GM18520 (cell line): ENCODE measurements at regions not wholly inside any gene's neighbourhood (a gene's known extent, or its start where the extent isn't known, plus 50 kb on each side); places are given as distances from the start of the nearest gene placed in this dataset.
"Not testable (repeated sequence)": the region's sequence is repeated elsewhere in the genome, so short reads cannot be mapped to it uniquely, and the experiment has no call there.

Experiments used
- ATAC-seq: cut with Tn5 transposase; IDR thresholded peaks from one replicate; pipeline ENCODE4 v1.9.1; 2021; ENCODE audit not compliant: unreplicated experiment

DNA sequence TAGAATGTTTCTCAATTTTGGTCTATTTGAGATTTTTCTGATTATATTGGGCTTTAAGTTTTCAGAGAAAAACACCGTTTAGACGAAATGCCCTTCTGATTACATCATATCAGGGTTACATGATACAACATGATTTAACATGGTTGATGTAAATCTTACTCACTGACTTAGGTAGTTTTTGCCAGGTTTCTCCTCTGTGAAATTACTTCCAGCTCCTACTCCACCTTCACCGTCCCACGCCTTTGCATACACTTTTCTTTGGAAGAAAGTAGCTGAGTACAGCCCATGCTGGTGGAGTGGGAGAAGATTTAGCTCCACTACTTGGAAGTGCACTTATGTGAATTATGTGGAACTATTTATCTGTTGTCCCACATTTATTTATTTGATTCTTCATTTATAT, 433.2 kb upstream of the KLHL1 start:
- no peak for ATAC-seq

DNA sequence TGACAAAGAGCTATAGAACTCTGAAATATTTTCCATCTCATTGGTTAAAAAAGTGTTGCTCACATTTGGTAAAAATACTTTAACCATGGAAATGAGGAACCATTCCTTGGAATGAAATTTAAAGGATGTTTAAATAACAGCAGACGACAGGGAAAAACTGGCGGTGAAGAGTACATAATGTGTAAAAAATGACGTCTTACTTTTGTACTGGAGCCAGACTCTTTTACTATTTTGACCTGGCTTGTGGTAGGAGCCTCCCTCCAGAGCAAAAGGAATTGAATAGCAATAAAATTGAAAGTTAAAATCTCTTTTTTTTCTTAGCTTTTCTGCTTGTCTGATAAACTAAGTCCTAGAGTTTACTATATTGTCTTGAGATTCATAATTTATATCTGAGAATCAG, 426.2 kb upstream of the KLHL1 start:
- ATAC-seq: no peak

DNA sequence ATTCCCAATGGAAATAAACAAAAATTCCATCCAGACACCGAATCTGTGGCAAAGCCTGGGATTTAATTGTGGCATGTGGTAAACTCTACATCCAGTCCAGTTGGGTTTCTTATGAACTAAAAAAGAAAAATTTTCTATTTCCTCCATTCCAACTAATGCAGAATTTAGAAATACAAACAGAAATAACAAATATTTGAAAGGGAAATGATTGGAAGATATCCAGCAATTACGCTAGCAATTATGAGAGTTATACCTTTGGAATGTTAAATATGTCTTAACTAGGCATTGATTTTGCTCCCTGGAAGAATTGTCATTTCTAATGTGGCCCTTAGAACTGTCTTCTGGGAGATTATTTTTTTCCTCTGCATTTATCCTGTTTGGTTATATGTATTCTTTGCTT, 421.4 kb upstream of the KLHL1 start:
- ATAC-seq: no peak

DNA sequence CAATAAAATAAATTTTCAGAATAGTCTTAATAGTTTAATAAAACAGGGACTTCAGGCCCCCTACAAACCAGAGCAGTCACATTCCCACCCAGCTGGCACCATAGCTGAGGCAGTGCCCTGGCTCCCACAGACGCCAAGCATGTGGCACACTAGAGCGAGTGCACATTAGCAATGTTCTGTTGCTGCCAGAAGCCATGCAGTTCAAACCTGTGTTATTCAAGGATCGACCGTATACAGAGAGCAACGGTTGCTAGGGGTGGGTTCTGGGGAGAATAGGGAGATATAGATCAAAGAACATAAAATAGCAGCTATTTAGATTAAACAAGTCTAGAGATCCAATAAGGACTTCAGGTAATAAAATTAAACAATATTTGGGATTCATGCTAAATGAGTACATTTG, 419.3 kb upstream of the KLHL1 start:
- ATAC-seq: no peak

DNA sequence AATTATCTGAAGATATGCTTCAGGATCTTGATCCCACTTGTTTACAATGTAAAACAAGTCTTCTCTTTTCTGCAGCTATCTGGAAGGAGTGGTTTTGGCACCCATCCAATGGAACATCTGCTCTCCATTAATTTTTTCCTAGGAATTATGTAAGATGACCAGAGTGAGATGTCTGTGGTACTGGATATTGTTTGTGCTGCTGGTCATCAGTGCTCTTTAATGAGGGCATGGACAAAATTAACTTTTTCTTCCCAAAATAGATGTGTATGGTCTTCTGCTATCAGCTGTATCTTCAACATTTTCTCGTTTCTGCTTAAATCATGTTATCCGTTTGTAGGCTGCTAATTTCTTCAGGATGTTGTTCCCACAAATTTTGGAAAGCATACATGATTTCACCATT, 415.4 kb upstream of the KLHL1 start:
- no peak for ATAC-seq

DNA sequence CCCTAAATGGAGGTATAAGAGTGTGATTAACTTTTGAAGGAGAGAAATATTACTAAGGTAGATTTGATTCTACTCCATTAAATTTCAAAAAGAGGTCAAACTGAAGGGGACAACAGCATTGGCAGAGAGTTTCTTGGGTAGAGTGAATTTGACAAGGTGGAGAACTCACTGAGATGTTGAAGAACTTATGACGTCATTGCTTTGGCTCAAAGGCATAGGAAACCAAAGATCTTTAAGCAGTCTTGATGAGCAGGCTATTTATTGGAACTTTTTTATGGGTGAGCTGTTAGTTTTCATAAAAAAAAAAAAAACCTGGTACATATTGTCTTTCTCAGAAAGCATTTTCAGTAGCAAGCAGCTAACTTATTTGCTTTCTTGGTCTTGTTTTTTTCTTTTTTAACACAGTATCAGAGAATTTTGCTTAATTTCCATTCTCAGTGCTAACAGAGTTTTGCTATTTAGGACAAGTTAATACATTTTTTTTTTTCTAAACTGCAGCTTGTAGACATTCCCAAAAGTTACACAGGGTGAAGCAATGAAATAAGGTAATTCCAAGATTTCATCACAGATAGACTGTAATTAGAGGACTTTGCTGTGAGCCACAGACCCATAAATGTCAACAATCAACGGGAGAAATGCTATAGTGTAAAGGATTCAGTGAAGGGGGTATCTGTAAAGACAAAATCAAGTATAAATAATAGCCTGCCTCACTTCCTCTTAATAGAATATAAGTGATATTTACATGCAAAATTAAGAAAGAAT, 412.2 kb upstream of the KLHL1 start:
- ATAC-seq: no peak

DNA sequence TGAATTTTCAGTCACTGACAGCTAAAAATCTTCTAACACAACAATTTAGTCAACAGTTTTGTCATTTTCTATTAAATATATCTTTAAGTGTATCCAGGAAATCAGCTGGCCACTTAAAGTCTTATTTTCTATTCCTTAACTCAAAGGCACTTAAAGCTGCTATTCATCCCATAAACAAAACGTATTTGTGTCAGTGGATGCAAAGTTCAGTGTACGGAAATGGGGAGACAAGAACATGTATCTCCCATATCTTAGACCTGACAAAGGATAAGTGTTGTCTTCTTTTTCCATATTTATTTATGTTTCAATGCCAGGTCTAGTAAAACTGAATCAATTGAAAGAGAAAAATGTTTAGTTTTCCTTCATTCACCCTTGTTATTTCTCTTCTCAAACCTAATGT, 409.8 kb upstream of the KLHL1 start:
- ATAC-seq: no peak

DNA sequence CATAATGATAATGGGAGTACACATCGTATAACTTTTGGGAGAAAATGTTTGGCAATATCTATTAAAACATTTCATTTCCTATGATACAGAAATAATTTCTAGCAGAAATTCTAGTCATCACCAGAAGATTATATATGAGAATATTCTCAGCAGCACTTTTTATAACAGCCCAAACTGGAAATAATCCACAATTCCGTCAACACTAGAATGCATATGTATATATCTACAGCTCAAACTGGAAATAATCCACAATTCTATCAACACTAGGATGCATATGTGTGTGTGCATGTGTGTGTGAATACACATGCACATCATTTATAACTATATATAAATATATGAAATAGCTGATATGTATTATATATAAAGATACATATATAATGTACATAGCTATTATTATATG, 408.0 kb upstream of the KLHL1 start:
- ATAC-seq: no peak

DNA sequence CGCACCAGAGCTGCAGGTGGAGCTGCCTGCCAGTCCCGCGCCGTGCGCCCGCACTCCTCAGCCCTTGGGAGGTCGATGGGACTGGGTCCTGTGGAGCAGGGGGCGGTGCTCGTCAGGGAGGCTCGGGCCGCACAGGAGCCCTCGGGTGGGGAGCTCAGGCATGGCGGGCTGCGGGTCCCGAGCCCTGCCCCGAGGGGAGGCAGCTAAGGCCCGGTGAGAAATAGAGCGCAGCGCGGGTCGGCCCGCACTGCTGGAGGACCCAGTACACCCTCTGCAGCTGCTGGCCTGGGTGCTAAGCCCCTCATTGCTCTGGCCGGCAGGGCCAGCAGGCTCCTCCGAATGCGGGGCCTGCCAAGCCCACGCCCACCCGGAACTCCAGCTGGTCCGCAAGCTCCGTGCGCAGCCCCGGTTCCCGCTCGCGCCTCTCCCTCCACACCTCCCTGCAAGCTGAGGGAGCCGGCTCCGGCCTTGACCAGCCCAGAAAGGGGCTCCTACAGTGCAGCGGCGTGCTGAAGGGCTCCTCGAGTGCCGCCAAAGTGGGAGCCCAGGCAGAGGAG, 403.7 kb upstream of the KLHL1 start:
- ATAC-seq: not testable (repeated sequence)

DNA sequence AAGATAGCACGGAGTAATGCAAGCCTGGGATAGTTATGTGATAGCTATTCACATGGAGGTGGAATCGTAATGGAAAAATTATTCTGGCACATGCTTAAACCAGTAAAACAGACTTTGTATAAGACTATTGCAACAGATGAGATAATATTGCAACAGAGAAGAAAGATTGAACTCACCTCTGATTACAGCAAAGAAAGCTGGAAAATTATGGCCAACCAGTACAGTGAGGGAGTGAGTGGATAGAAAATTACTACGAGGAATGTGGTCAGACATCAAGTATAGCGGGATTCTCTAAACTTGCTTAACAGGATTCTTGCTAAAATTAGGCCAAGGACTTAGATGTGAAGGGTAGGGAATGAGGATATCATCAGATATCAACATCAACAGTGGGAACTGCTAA, 397.6 kb upstream of the KLHL1 start:
- no peak for ATAC-seq

DNA sequence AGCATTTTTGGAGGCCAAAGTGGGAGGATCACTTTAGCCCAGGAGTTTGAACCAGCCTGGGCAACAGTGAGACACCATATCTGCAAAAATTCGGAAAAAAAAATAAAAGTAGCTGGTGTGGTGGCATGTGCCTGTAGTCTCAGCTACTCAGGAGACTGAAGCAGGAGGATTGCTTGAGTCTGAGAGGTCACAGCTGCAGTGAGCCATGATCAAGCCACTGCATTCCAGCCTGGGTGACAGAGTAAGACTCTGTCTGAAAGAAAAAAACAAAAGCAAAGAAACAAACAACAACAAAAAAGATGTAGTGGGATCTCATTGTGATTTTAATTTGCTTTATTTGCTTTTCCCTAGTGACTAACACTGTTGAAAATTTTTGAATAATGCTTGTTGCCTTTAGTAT, 394.7 kb upstream of the KLHL1 start:
- no peak for ATAC-seq

DNA sequence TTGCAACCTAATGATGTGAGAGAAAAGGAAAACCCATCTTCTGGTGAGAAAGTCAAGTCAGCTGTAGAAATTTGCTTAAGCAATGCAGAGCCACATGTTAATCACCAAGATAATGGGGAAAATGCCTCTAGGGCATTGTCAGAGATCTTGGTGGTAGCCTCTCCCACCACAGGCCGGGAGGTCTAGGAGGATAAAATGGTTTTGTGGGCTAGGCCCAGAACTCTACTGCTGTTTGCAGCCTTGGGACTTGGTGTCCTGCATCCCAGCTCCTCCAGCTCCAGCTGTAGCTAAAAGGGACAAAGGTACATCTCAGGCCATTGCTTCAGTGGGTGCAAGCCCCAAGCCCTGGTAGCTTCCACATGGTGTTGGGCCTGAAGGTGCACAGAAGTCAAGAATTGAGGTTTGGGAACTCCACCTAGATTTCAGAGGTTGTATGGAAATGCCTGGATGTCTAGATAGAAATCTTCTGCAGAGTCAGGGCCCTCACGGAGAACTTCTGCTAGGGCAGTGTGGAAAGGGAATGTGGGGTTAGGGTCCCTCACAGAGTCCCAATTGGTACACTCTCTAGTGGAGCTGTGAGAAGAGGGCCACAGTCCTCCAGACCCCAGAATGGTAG, 382.2 kb upstream of the KLHL1 start:
- ATAC-seq: no peak

DNA sequence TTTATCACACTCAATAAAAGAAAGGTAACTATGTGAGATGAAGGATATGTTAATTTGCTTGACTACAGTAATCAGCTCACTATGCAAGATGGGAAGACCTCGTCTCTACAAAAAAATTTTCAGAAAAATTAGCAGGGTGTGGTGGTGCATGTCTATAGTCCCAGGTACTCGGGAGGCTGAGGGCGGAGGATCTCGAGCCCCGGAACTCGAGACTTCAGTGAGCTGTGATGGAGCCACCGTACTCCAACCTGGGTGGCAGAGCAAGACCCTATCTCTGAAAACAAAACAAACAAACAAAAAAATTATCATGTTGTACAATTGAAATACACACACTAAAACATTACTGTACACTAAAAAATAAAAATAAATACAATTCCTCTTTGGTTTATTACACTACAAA, 376.7 kb upstream of the KLHL1 start:
- ATAC-seq: no peak

DNA sequence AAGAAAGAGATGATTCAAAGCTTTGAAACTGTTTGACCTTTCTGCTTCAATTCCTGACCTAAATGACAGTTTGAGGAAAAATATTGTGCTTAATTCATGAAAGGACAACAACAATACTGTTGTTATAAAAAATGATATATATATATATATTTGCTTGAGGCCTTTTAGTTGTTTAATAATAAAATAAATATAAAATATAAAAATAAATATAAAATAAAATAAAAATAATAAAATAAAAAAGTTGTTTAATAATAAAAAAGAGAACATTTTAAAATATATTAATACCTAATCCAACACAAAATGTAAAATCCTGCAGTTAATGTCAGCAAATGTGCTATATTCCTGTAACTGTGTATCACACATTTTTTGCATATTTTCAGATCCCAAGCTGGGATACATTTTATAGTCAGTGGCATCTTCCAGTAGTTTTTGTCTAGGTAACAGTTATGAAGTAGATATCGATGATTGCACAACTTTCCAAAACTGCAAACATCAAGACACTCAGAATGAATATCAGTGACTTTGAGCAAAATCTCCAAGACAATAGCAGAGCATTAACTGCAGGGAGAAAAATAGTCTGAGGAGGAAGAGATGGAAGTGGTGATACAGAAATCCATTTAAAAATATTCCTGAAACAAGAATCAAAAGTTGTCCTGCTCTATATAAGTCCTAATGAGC, 375.5 kb upstream of the KLHL1 start:
- ATAC-seq: no peak

DNA sequence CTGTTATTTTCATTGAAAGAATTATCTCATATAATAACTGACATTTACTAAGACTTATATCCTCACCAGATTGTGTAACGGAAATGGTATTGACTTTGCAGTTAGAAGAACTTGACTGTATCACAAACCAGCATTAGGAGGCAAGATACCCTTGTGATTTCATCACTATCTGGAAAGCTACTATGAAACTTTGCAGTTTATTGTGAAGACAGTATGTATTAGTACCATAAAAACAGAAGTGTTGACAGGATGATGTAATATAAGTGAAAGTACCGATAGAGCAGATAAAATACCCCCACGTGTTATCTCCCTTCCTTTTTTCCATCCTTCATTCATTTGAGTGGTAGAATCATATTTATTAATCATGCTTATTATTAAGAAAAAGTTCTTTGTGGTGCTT, 365.7 kb upstream of the KLHL1 start:
- ATAC-seq: no peak

DNA sequence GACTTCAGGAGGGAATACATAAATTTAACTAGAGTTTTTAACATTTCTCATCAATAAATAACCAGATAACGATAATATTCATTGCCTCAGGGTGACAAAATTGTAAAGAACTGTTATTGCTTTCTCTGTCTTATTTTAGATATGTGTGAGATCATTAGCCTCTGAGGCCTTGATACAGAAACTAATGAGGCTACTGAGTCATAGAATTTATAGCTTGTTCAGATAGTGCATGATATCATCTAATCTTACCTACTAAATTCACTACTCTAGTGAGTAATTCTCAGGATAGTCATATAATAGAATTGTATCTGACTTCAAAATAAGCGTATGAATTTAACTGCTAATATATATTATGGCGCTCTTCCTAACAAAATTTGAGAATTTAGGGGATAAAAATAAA, 360.8 kb upstream of the KLHL1 start:
- ATAC-seq: no peak

DNA sequence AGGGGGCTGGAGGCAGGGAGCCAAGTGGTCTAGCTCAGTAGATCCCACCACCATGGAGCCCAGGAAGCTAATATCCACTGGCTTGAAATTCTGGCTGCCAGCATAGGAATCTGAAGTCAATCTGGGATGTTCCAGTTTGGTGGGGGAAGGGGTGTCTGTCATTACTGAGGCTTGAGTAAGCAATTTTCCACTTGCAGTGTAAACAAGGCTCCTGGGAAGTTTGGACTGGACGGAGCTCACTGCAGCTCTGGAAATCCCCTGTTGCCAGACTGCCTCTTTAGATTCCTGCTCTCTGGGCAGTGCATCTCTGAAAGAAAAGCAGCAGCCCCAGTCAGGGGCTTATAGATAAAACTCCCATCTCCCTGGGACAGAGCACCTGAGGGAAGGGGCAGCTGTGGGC, 349.2 kb upstream of the KLHL1 start:
- no peak for ATAC-seq

DNA sequence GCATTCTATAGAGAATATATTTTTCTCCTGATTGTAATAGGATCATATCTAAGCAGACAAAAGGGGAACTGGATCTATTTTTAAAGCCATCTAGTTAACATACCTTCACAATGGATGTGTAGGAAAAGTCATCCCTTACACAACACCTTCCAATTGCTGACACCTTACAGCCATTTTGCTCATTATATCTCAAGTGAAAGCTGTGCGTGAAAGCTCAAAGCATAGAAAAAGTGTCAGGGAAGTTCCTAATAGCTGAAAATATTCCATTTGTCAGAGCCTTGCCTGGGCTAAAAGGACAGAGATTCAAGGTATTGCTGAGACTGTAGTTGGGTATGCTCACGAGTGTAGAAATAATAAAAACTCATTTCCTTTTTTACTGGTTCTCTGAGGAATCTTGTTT, 340.6 kb upstream of the KLHL1 start:
- no peak for ATAC-seq

DNA sequence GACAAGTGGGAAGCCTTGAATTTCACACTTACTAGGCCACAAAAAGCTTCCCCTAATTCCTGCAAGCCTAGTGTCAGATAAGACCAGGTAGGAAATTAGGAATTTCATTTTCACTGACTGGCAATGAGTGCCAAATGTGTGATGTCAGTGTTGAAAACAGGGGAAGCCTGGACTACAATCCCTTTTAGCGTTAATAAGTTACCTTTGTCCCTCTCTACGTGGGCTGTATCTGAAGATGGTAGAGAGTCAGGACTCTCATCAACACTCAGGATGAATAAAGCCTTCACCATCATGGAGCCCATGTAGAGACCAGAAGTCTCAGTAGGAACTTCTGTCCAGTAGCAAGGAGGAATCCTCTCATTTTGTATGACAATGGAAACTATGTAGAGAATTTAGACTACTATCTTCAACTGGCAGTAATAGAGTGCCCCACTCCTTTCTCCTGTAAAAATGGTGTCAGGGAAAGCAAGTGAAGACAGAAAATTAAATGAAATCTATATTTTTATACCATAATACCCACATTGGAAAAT, 324.1 kb upstream of the KLHL1 start:
- no peak for ATAC-seq

DNA sequence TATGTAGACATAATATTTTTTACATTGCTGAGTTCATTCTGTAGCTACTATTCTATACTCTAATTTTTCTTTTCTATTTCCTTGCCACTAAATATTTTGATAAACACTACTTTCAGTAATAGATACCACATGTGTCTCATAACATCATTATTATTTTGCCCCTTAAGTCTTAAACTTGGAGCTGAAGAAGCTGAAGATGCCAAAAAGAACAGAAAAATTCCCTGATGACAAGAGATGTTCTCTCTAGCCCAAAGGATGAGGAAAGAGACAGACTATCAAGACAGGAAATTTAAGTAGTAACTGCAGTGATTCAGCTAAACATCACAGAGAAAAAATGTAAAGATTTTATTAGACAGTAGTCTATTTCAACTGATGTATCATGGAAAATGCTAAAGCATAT, 322.0 kb upstream of the KLHL1 start:
- no peak for ATAC-seq

DNA sequence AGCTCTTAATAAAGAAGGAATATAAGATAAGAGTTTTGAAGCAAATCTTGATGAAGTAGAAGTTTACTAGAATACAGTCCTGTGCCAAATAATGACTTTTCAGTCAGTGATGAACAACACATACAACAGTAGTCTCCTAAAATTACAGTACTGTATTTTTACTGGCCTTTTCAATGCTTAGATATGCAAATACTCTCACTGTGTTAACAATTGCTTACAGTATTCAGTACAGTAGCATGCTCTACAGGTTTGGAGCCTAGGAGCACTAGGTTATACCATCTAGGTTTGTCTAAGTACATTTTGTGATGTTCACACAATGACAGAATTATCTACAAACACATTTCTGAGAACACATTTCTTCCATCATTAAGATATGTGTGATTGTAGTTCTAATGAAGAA, 316.7 kb upstream of the KLHL1 start:
- no peak for ATAC-seq

DNA sequence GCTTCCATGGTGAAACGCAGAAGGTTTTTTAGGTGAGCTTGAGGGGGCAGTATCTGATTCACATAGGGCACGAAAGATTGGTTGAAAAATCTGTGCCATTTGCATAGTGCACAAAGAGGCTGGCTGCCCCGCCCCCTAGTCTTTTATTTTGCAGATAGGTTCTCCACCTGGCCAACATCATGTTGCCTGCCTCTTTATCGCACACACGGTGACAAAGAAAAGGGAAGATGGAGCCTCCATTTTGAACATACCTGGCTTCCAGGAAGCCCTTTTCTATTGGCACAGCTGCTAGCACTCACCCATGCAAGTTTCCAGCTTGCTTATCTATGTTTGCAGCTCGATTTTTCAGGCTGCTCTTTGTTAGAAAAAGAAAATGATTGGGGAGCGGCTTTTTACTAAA, 316.2 kb upstream of the KLHL1 start:
- ATAC-seq: no peak
